GM21390 (cell line): ENCODE measurements at regions not wholly inside any gene's neighbourhood (a gene's known extent, or its start where the extent isn't known, plus 50 kb on each side); places are given as distances from the start of the nearest gene placed in this dataset.

Source experiments
- ATAC-seq: cut with Tn5 transposase; IDR thresholded peaks from one replicate; pipeline ENCODE4 v1.9.1; 2021; ENCODE audit not compliant: unreplicated experiment

DNA sequence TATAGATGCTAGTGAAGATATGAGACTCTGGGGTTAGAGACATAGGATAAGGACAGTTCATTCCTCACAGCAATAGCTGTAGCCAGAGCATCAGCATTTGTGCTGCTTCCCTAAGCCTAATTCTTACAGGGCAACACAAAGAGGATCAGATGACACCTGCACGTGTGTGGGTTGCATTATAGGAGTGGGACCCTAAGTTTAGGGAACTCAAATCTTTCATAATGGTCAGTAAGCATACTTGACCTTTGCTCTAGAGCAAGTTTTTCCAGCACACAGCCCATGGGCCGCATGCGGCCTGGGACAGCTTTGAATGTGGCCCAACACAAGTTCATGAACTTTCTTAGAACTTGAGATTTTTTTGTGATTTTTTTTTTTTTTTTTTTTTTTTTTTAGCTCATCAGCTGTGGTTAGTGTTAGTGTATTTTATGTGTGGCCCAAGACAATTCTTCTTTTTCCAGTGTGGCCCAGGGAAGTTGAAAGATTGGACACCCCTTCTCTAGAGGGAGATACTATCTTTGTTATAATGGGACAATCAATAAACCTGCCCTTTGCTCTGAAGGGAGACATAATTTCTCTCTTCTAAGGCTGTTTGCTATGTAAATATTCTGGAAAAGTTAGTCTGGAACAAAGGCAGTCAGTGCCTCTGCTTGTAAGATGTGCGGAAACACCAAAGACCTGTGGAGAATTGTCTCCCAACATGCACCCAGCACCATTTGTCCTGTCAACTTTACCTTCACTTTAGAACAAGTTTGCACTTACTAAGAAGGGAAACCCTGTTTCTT is 650.2 kb downstream of the ZNF674 start:
- no peak for ATAC-seq

DNA sequence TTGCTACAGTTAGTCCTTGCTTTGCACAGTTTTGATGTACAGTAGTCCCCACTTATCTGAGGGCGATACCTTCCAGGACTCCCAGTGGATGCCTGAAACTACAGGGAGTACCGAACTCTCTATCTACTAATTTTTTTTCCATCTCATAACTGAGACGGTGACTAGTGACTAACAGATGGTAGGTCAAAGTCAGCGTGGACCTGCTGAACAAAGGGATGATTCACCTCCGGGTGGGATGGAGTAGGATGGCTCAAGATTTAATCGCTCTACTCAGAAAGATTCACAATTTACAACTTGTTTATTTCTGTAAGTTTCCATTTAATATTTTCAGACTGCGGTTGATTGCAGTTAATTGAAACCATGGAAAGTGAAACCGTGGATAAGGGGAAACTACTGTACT is 655.8 kb downstream of the ZNF674 start:
- ATAC-seq: no peak

DNA sequence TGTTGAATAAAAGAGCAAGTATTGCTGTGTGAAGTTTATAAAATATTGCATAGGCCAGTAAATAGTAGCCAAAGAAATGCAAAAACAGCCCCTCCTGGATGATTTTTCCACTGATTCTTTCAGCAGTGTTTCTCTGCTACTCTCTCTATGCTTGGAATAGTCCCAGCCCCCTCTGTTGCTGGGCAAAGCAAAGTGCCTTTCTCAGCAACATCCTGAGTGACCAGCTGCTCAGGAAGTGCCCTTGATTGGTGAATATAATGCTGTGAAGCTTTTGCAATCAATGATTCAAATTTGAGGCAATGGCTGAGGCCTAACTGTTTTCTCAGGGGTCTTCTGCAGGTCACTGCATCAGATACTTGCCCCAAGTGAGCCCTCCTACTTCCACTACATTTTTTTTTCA is 656.7 kb downstream of the ZNF674 start:
- ATAC-seq: no peak

DNA sequence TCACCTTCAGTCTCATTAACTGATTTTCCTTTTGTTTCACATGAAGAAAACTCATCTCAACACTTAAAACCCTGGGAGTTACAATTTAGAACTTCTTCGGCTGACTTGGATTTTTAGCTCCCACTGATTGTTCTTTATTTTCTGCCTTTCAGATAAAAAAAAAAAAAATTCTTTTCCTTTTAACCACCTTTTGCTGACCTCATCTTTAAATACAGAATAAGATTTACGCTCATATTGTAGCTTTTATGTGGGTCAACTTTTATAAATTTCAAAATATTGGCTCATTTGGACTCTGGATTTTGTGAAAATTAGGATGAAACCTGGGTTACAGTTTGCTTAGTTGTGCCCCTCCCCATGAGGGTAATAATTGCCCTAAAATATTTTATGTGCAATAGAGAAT is 659.3 kb downstream of the ZNF674 start:
- ATAC-seq: no peak

DNA sequence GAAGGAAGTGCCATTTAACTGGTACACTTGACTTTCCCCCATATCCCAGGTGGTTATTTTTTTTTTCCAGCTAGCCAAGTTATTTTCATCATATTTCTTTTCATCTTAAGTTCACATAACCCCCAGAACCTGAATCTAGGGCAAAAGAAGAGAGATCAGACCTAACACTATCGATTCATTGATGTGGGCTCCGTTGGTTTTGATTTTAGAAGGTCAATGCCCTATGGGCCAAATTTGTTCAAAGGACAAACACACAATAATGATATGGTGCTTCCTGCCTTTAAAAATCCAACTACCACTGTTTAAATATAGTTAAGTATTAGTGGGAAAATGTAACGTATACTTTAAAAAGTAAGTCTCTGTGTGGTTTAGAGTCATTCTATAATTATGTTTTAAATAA is 665.7 kb downstream of the ZNF674 start:
- ATAC-seq: no peak

DNA sequence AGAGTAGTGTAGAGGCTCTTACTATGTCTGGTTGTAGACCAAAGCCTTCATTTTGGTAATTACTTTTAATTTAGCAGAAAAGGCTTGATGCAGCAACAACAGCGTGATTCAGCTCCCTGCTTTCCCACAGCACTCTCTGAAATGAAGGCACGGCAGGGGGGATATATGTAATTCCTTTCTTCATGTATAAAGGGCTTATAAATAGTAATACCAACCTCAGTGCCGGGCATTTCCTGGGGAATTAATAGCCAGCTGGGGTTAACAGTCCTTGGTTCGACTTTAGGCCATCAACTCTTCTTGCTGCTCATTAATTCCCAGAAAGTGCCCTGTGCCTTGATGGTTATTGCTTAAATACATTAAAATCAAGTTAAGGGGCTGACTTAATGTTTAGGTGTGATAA is 669.0 kb downstream of the ZNF674 start:
- no peak for ATAC-seq

DNA sequence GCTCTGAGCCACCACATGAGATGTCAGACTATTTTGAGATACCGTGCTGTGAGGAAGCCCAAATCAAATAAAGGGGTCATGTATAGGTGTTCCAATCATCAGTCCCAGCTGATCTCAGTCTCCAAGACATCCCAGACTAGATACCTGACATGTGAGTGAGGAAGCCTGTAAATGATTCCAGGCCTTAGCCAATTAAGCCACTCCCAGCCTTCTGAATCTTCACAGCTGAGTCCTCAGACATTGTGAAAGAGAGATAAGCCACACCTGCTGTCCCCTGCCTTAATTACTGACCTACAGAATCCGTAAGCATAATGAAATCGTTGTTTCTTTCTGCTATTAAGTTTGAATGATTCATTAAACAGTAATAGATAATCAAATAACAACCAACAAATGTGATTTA is 671.4 kb downstream of the ZNF674 start:
- ATAC-seq: no peak

DNA sequence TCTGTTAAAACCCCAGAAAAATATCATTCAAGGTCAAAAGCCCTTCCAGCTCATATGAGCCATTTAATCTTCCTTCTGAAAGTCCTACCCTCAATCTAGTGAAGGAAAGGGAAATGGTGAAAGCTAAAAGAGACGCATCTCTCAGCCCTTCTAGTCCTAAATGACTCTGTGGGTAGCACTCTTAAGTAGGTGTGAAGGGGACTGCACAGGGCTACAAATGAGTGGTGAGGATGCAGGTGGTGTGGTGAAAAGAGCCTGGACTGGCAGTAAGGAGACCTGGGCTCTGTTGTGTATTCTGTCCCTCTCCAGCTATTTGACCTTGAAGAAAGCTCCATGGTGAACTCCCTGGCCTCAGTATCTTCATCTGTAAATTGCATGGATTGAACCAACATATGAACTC is 671.8 kb upstream of the DIPK2B start:
- ATAC-seq: no peak

DNA sequence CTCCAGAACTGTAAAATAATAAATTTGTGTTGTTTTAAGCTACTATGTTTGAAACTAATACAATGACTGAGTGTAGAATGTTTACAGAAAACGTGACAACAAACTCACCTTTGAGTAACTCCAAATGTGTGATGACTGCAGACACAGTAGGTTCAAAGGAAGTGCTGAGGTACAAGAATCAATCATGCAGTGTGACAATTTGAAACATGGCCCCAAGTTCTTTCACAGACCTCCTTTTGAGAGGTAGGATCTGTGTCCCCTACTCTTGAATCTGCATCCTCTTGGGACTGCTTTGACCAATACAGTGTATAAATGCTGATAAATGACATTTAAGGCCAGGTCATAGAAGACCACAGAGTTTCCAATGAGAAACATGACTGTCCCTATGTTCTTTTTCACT is 667.7 kb upstream of the DIPK2B start:
- no peak for ATAC-seq

DNA sequence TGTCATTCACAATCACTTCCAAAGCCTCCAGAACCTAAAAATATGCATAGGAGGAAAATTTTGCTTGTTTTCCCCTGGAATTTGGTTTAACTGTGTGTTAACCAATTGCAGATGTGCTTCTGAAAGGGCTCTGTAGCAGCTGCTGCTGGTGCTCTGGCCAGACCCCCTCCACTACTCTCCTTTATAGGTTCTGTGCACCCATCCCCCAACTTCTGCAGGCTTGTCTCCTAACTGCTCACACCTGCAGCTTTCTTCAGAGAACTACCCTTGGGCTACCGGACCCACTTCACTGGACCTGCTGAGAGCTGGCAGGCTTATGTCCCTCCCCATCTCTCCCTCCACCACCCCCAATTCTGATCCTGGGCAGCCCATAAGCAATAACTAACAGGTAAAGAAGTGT is 662.1 kb upstream of the DIPK2B start:
- no peak for ATAC-seq

DNA sequence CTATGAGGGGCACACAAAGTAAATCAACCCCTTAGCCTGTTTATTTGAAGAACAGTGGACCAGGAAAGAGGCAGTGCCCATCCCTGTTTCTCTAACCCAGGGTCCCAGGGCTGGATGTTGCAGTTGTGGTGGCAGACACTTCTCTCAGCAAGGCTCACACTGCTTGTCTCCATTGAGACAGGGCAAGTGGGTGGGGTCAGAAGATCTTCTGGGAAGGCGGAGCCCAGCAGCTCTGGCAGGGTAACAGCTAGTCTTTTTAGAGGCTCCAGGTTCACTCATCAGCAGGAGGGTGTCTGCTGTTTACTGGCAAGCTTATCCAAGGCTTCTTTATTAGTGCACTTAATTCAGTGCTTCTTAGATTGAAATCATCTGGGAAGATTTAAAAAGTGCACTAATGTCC is 659.8 kb upstream of the DIPK2B start:
- no peak for ATAC-seq

DNA sequence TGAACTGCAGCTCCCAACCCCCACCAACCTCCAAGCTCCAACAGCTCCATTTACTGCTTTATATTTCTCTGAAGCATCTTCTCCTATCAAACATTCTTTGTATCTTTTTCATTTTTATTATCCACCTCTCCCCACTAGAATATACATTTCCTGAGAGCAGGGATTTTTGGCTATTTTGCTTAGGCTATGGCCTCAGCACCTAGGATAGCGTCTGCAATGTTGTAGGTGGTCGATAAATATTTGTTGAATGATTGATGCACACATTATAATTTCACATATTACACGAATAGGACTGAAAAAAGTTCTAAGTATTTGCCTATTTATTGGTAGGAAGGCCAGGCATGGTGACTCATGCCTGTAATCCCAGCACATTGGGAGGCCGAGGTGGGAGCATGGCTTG is 658.7 kb upstream of the DIPK2B start:
- no peak for ATAC-seq

DNA sequence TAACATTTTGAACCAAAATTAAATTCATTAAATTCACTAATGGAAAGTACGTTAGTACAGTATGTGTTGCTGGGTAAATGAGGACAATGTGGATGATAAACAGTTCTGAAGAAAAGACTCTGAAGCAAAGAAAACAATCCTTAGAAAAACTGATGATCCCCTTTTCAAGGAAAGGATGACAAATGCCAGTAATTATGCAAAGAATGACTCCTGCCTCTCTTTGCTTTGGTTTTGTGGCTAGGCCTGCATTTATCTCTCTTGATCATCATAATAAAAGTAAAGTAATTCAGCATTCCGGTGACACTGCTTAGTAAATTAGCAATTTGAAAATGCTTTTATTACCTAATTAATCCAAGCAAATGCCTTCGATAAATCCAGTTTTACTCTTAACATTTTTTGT is 652.2 kb upstream of the DIPK2B start:
- no peak for ATAC-seq

DNA sequence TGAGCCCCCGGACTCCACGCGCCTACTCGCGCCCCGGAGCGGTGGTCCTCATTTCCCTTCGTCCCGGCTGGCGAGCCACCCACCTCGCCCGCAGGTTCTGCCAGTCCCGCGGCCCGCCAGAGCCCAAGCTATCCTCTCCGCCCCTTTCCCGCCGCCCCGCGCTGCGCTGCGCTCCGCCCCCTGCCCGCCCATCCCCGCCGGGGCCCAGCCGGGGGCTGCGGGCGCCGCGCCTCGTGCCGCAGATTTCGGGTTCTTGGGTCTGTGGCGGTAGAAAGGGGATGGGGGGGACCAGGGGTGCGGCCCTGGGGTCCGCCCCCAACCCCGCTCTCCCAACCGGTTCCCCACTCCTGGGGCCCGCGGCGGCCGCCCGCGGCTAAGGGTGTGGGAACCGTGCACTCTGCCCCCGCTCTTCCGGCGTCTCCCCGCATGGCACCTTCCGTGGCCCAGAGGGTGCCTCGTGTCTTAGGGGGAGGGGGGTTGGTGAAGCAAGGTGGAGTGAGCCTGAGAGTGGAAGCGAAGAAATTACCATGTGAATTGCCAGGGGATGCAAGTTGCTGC is 650.8 kb upstream of the DIPK2B start:
- no peak for ATAC-seq

DNA sequence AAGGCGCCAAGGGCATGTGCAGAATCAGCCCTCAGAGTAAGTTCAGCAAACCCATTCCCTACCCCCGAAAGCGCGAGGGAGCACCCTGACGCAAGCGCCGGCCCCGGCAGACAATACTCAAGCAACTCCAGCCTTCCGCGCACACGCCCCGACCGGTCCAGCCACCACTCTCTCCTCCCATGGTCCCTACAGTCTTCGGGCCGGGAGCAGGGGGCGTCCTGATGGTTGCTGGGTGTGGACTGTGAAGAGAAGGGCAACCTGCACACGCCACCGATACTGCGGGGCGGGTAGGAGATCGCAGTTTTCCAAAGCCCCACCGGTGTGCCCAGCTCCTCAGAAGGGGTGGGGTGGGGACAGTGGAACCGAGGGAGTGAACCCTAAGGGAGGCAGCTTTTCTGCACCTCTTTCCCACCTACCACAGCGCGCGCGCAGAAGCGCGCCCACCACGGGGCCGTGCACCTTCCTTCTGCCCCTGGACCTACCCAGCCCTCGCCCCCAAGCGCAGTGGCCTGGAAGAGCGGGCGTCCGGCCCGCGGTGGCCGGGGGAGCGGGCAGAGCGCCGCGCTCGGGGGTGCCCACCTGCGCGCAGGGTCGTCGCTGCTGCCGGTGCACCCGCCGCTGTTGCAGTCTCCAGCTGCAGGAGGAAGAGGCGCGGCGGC is 650.2 kb upstream of the DIPK2B start:
- no peak for ATAC-seq

DNA sequence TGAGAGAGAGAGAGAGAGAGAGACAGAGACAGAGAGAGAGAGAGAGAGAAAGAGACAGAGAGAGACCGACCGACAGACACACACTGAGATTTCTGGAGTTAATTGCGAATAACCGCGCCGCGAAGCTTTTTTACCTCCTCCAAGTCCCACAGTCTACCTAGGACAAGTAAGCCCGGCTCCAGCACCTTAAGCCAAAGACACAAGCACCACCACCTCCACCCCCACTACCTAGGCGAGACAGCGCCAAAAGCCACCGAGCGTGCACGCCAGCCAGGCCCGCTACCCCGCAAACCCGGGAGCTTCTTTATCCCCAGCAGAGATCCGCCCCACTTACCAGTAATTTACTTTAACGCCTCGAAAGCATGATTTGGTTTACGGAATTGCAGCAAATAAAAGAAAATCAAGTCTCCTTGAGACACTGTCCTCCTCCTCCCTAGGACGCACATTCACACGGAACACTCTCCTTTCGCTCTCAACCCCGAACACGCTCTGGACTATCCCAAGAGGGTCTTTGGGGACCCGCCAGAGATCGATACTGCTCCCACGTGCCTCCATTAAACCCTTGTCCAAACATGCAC is 649.6 kb upstream of the DIPK2B start:
- ATAC-seq: no peak

DNA sequence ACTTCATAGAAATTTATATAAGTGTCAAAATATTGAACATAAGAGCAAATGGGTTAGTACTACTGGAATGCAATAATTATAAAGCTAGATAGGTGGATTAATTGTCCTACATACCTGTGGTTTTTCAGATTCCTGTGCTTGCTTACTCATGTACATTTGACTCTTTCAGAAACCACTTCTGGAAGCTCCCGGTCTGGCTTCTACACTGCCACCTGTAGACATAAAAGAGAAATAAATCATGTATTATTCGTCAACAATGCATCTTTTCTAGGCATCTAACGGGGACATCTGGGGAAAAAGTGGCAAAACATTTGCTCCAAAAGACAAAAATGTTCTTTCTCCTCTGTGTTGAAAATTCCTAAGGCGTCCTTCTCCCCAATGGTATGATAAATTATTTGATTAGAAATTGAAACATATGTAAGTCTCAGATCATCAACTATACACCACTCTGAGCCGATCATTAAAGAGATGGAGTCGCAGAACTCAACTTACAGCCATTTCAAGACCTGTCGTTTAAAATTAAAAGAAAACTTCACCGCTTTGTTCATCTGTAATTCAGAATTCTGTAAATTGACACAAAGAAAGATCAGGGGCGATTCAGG is 648.7 kb upstream of the DIPK2B start:
- ATAC-seq: no peak

DNA sequence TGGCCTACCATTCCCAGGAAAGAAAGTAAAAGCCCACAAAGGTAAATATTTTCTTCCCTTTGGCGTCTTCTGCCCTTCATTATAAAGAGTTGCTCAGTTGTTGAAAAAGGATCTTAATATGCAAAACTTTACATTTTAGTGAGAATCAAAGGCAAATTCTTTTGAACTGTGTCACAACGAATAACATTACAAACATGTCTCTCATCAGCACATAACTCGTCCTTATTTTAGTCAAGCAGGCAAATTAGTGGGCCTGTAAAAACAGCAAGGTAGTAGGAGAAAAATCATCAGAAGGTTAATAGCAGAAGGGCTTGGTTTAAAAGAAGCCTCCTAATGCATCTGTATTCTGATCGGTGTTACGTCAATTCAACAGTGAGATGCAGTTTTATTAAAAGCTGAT is 647.3 kb upstream of the DIPK2B start:
- no peak for ATAC-seq

DNA sequence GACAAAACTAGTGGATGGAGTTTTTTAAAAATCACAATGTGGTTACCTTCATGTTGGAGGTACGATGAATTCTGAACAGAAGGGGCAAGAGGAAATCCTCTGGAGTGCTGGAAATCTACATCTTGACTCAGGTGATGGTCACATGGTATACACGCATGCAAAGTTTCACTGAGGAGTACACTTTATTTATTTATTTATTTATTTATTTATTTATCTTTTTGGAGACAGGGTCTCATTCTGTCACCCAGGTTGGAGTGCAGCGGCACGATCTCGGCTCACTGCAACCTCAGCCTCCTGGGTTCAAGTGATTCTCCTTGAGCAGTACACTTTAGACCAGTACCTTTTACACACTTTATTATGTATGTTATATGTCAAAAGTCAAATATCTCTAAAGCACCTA is 645.7 kb upstream of the DIPK2B start:
- ATAC-seq: no peak

DNA sequence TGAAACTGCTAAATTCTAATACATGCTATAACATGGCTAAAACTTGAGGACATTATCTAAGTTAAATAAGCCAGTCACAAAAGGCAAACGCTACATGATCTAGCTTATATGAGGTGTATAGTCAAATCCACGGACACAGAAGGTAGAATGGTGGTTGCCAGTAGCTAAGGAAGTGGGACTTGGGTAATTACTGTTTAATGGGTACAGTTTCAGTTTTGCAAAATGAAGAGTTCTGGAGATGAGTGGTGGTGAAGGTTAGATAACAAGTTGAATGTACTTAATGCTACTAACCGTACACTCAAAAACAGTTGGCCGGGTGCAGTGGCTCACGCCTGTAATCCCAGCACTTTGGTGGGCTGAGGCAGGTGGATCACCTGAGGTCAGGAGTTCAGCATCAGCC is 644.5 kb upstream of the DIPK2B start:
- no peak for ATAC-seq

DNA sequence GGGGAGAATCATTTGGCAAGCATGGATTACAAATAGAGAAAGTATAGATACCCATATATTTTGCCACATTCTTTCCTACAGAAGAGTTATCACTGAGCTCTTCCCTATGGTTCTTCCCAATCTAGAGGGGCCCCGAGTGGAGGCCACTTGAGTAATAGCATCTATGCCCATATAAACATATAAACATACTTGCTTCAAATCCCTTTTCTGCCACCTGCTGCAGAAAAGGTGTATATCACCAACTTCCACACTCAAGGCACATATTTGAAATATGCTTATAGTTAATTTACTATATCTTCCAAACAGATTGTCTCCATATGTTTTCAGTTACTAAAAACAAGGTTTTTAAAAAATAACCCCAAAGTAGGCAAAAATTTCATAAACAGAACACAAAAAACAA is 642.8 kb upstream of the DIPK2B start:
- no peak for ATAC-seq

DNA sequence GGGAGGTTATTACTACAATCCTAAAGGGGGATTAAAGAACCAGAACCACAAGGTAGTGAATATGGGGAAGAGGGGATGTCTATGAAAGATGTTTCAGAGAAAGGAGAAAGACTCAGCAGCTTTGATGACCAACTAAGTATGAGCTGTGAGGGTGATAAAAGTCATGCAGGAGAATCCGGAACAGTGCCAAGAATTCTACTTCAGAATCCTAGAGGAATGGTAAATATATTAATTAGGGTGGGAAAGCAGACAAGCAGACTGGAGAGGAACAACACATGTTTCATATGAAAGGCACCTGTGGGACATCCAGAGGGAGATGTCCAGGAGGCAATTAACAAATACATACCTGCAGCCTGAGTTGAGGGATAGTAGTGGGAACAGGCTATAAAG is 642.2 kb upstream of the DIPK2B start:
- ATAC-seq: no peak
